Adrenal gland (tissue), 5 donors: ENCODE measurements at regions not wholly inside any gene's neighbourhood (a gene's known extent, or its start where the extent isn't known, plus 50 kb on each side); places are given as distances from the start of the nearest gene placed in this dataset.

Experiments used
- CTCF ChIP-seq, 6 experiments: fragments of 450-650 bp in 4 of 6; fragments of 200-600 bp in 2 of 6; sonication (generic) in 1 of 6; IDR thresholded peaks; 1 replicate in 5 of 6; 2 replicates in 1 of 6; pipeline versions ENCODE4 v1.5.1 to v1.8.0; 2016 to 2021; ENCODE audit warnings: antibody characterized with exemption in 6 of 6, mild to moderate bottlenecking in 2 of 6, moderate library complexity in 1 of 6
- POLR2A ChIP-seq, 2 donors: fragments of 450-650 bp; IDR thresholded peaks; one replicate each; pipeline ENCODE4 v1.6.1; 2017; ENCODE audit warnings: antibody characterized with exemption in 2 of 2, mild to moderate bottlenecking in 2 of 2, moderate library complexity in 1 of 2
- donor health status: DM: no; HTN: no; CAD: no.

- TF ChIP-seq CTCF (IDR thresholded peaks at IDR 0.05) (no peak), POLR2A (IDR thresholded peaks at IDR 0.05) (no peak)
These were observed 653.5 kb upstream of the MGMT start for GRCh38 chr10:128813574-128813973.
